ENCODE measurements at regions not wholly inside any gene's neighbourhood (a gene's known extent, or its start where the extent isn't known, plus 50 kb on each side); places are given as distances from the start of the nearest gene placed in this dataset.

- no peak overlapping the region for H3K4me3 ChIP-seq (ENCODE audit: low read length)
- no peak for DNase-seq (ENCODE audit: low read depth, low spot score)
Measured at GRCh38 chr1:177748080-177748801, 221.6 kb downstream of the SEC16B start.

GRCh38 chr1:177746155-177746554 lies 223.7 kb downstream of the SEC16B start:
- DNase-seq (ENCODE audit: low read depth, low spot score) = no peak
- no peak overlapping the region for H3K4me3 ChIP-seq (ENCODE audit: low read length)

GRCh38 chr1:177744906-177745305 lies 225.0 kb downstream of the SEC16B start:
- DNase-seq (ENCODE audit: low read depth, low spot score) = no peak
- no peak overlapping the region for H3K4me3 ChIP-seq (ENCODE audit: low read length)

- DNase-seq (ENCODE audit: low read depth, low spot score) = no peak
- H3K4me3 ChIP-seq (ENCODE audit: low read length) = no peak overlapping the region
Measured at GRCh38 chr1:177741476-177741875, 228.4 kb downstream of the SEC16B start.

- no peak overlapping the region for H3K4me3 ChIP-seq (ENCODE audit: low read length)
Measured at GRCh38 chr1:177739780-177740179, 230.1 kb downstream of the SEC16B start.

GRCh38 chr1:177737456-177737855 lies 232.4 kb downstream of the SEC16B start:
- DNase-seq (ENCODE audit: low read depth, low spot score) = no peak
- no peak overlapping the region for H3K4me3 ChIP-seq (ENCODE audit: low read length)

More at GRCh38 chr1:177739780-177740179, 230.1 kb downstream of the SEC16B start:
- DNase-seq (ENCODE audit: low read depth, low spot score) = no peak

GRCh38 chr1:177732178-177732577 lies 237.7 kb downstream of the SEC16B start:
- no peak for DNase-seq (ENCODE audit: low read depth, low spot score)
- H3K4me3 ChIP-seq (ENCODE audit: low read length) = no peak overlapping the region

- DNase-seq (ENCODE audit: low read depth, low spot score) = no peak
- no peak overlapping the region for H3K4me3 ChIP-seq (ENCODE audit: low read length)
Measured at GRCh38 chr1:177729646-177730045, 240.2 kb downstream of the SEC16B start.

- DNase-seq (ENCODE audit: low read depth, low spot score) = no peak
- no peak overlapping the region for H3K4me3 ChIP-seq (ENCODE audit: low read length)
Measured at GRCh38 chr1:177723533-177723932, 246.3 kb downstream of the SEC16B start.

GRCh38 chr1:177710696-177711620 lies 258.9 kb downstream of the SEC16B start:
- no peak for DNase-seq (ENCODE audit: low read depth, low spot score)
- H3K4me3 ChIP-seq (ENCODE audit: low read length) = no peak overlapping the region

GRCh38 chr1:177708406-177708805 lies 261.5 kb downstream of the SEC16B start:
- no peak for DNase-seq (ENCODE audit: low read depth, low spot score)
- H3K4me3 ChIP-seq (ENCODE audit: low read length) = no peak overlapping the region

GRCh38 chr1:177706977-177707376 lies 262.9 kb downstream of the SEC16B start:
- no peak for DNase-seq (ENCODE audit: low read depth, low spot score)
- no peak overlapping the region for H3K4me3 ChIP-seq (ENCODE audit: low read length)

- no peak for DNase-seq (ENCODE audit: low read depth, low spot score)
- H3K4me3 ChIP-seq (ENCODE audit: low read length) = no peak overlapping the region
Measured at GRCh38 chr1:177705839-177706238, 264.0 kb downstream of the SEC16B start.

- no peak for DNase-seq (ENCODE audit: low read depth, low spot score)
- no peak overlapping the region for H3K4me3 ChIP-seq (ENCODE audit: low read length)
Measured at GRCh38 chr1:177703888-177704446, 265.9 kb downstream of the SEC16B start.

- no peak overlapping the region for H3K4me3 ChIP-seq (ENCODE audit: low read length)
- DNase-seq (ENCODE audit: low read depth, low spot score) = no peak
Measured at GRCh38 chr1:177701654-177702353, 268.1 kb downstream of the SEC16B start.

GRCh38 chr1:177700856-177701255 lies 269.0 kb downstream of the SEC16B start:
- no peak overlapping the region for H3K4me3 ChIP-seq (ENCODE audit: low read length)
- no peak for DNase-seq (ENCODE audit: low read depth, low spot score)

- no peak for DNase-seq (ENCODE audit: low read depth, low spot score)
- no peak overlapping the region for H3K4me3 ChIP-seq (ENCODE audit: low read length)
Measured at GRCh38 chr1:177690996-177691395, 278.9 kb downstream of the SEC16B start.

GRCh38 chr1:177687544-177687943 lies 282.3 kb downstream of the SEC16B start:
- no peak for DNase-seq (ENCODE audit: low read depth, low spot score)
- H3K4me3 ChIP-seq (ENCODE audit: low read length) = no peak overlapping the region

- DNase-seq (ENCODE audit: low read depth, low spot score) = no peak
- no peak overlapping the region for H3K4me3 ChIP-seq (ENCODE audit: low read length)
Measured at GRCh38 chr1:177686933-177687332, 282.9 kb downstream of the SEC16B start.

All from Jurkat, Clone E6-1 (cell line).